RWPE2 (cell line): ENCODE measurements at regions not wholly inside any gene's neighbourhood (a gene's known extent, or its start where the extent isn't known, plus 50 kb on each side); places are given as distances from the start of the nearest gene placed in this dataset.
A peak's percentile ranks its signal among the peaks of the same experiment; 100 is the strongest.

ENCODE experiments used
- ATAC-seq: fragments of 200-7000 bp; cut with Tn5 transposase; 3 replicates; pipeline ENCODE4 v1.9.1; 2021; ENCODE audit warnings: low read depth
- DNase-seq: peaks from one replicate; pipeline ENCODE4 v3.0.0-alpha.2; 2020; ENCODE audit warnings: low spot score
- H3K27ac ChIP-seq: fragments of 450-650 bp; 2 replicates; pipeline ENCODE4 v1.5.1; 2017; ENCODE audit warnings: mild to moderate bottlenecking; ENCODE audit not compliant: poor library complexity, severe bottlenecking
- H3K27me3 ChIP-seq: fragments of 250-450 bp; sonication (Bioruptor Pico); 2 replicates; pipeline ENCODE4 v1.5.1; 2021; ENCODE audit warnings: mild to moderate bottlenecking, moderate library complexity; ENCODE audit not compliant: insufficient read depth, poor library complexity, severe bottlenecking
- H3K36me3 ChIP-seq: fragments of 250-450 bp; sonication (Bioruptor Pico); 2 replicates; pipeline ENCODE4 v1.5.1; 2020; ENCODE audit warnings: low read depth, mild to moderate bottlenecking, moderate library complexity
- H3K4me1 ChIP-seq: fragments of 250-450 bp; sonication (Bioruptor Pico); 2 replicates; pipeline ENCODE4 v1.5.1; 2021; ENCODE audit warnings: mild to moderate bottlenecking, moderate library complexity; ENCODE audit not compliant: insufficient read depth, poor library complexity, severe bottlenecking
- H3K4me3 ChIP-seq: fragments of 250-450 bp; sonication (Bioruptor Pico); 2 replicates; pipeline ENCODE4 v1.5.1; 2021; ENCODE audit warnings: mild to moderate bottlenecking, moderate library complexity; ENCODE audit not compliant: severe bottlenecking
- H3K9me3 ChIP-seq: fragments of 250-450 bp; sonication (Bioruptor Pico); 2 replicates; pipeline ENCODE4 v1.5.1; 2021; ENCODE audit warnings: mild to moderate bottlenecking, moderate library complexity; ENCODE audit not compliant: severe bottlenecking
- TF ChIP-seq, protein P1 (sequence below): fragments of 450-650 bp; IDR thresholded peaks from one replicate; pipeline ENCODE4 v1.5.1; 2017; ENCODE audit warnings: mild to moderate bottlenecking, moderate library complexity; ENCODE audit not compliant: poor library complexity, severe bottlenecking

DNA sequence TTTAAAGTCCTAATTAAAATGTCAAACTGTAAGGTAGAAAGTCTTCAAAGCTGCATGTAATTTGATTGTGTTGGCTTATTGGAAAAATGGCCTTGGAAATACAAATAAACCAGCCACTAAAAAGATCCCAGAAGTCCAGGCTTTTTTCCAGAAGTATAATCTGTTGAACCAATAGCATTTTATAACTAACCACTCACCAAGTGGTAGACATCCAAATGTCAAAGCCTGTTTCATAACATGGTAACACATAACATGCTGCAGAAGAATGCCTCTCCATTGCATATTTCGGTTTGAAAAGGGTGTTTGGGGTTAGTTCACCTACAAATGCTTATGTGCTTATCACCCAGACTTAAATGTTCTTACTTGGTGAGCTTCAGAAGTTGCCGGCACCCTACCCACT, 183.7 kb upstream of the DIO2 start:
- Histone ChIP-seq H3K36me3 (no peaks in the 10 kb centered on the region; the same call in 1 of the 2 replicates), H3K27me3 (no peaks in the 10 kb centered on the region), H3K9me3 (no peaks in the 10 kb centered on the region), H3K4me1 (peaks cover 18% of the 10 kb centered on the region), H3K4me3 (no peak overlapping the region), H3K27ac (no peak overlapping the region)
- no peak for DNase-seq
- TF ChIP-seq, protein P1, sequence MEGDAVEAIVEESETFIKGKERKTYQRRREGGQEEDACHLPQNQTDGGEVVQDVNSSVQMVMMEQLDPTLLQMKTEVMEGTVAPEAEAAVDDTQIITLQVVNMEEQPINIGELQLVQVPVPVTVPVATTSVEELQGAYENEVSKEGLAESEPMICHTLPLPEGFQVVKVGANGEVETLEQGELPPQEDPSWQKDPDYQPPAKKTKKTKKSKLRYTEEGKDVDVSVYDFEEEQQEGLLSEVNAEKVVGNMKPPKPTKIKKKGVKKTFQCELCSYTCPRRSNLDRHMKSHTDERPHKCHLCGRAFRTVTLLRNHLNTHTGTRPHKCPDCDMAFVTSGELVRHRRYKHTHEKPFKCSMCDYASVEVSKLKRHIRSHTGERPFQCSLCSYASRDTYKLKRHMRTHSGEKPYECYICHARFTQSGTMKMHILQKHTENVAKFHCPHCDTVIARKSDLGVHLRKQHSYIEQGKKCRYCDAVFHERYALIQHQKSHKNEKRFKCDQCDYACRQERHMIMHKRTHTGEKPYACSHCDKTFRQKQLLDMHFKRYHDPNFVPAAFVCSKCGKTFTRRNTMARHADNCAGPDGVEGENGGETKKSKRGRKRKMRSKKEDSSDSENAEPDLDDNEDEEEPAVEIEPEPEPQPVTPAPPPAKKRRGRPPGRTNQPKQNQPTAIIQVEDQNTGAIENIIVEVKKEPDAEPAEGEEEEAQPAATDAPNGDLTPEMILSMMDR = no peak
- ATAC-seq = no peak

DNA sequence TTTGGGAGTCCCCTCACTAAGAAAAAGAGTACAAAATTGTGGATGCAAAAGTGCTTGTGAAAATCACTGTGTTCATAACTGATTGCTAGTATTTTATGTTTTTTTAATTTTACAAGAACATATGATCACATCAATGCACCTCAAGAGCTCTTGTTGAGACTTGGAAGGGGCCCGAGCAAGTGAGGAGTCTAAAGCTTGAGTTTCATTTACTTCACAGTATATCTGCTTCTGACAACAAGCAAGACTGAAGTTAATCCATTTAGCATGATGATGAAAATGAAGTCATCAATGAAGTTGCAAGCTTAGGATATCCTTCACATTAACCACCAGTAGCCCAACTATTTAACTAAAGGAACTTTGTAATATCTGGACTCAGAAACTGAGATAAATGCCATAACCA, 182.5 kb upstream of the DIO2 start:
- no peaks in the 10 kb centered on the region; the same call in 1 of the 2 replicates for H3K36me3 ChIP-seq
- peaks cover 30% of the 10 kb centered on the region for H3K4me1 ChIP-seq
- DNase-seq (no peak), ATAC-seq (no peak)
- H3K4me3 ChIP-seq = no peak overlapping the region
- no peaks in the 10 kb centered on the region for H3K27me3 ChIP-seq
- no peak overlapping the region for H3K27ac ChIP-seq
- TF ChIP-seq, protein P1 = no peak
- no peaks in the 10 kb centered on the region for H3K9me3 ChIP-seq

- H3K36me3 ChIP-seq = no peaks in the 10 kb centered on the region; the same call in 1 of the 2 replicates
- ATAC-seq (peak; percentile 93), DNase-seq (no peak)
- no peak overlapping the region for H3K4me3 ChIP-seq
- H3K4me1 ChIP-seq = peaks cover 38% of the 10 kb centered on the region
- peak overlapping the region; percentile 93 for H3K27ac ChIP-seq
- no peaks in the 10 kb centered on the region for H3K27me3 ChIP-seq
- TF ChIP-seq, protein P1 = no peak
- no peaks in the 10 kb centered on the region for H3K9me3 ChIP-seq
These were observed 179.6 kb upstream of the DIO2 start for GRCh38 chr14:80390906-80391305.

DNA sequence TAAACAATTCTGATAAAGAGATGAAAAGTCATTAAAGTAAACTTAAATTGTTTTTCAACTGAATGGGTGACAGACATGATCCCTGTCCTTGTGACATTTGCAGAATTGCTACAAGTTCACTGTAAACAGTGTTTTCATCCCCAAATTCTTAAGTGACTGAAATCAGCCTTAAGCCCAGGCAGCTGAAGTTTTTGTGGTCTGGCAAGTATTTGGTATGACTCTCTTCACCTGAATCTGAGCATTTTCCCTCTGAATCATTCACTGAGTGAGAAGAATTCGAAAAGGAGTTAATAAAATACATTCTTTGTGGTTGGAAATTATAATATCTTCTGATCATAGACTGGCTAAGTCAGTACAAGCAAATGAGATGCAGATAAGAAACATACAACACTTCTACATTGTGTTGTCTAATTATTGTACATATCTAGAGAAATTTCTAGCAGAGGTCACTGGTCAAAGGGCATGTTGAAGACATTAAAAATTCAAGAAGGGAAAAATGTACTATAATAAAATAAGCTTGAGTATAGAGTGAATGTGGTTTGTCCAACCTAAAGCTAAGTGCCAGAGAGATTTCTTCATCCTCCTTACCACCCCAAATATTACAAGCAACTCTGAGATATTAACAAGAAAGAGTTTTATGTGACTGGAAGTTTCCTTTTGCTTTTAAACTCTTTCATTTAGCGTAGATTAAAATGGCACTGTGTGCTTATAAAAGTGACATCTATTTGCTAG, 177.8 kb upstream of the DIO2 start:
- Histone ChIP-seq H3K4me1 (peaks cover 38% of the 10 kb centered on the region), H3K4me3 (no peak overlapping the region), H3K27ac (peak overlapping the region; percentile 93), H3K36me3 (no peaks in the 10 kb centered on the region; the same call in 1 of the 2 replicates), H3K27me3 (no peaks in the 10 kb centered on the region), H3K9me3 (no peaks in the 10 kb centered on the region)
- ATAC-seq (peak; percentile 85), DNase-seq (no peak)
- TF ChIP-seq, protein P1 = no peak

DNA sequence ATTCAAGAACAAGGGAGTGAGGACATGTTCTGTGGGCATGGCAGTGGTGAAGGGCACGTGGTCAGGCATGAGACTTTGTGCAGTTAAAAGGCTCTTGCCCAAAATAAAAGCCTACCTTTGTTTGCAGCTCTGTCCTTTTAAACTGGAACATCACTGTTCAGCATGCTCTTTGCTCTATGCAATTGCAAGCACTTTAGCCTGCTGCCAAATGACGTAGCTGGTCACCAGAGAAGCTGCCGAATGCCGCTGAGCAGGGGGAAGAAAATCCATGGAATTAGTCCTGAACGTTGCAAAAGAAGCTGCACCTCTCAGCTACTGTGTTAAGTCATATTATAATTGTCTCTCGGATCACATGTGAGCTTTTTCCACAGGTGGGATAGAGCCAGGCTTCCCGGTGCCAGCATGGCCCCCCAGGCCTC, 176.3 kb upstream of the DIO2 start:
- TF ChIP-seq, protein P1 = no peak
- H3K36me3 ChIP-seq = no peaks in the 10 kb centered on the region; the same call in 1 of the 2 replicates
- H3K9me3 ChIP-seq = no peaks in the 10 kb centered on the region
- H3K4me1 ChIP-seq = peaks cover 38% of the 10 kb centered on the region
- no peak overlapping the region for H3K4me3 ChIP-seq
- no peaks in the 10 kb centered on the region for H3K27me3 ChIP-seq
- ATAC-seq = no peak
- no peak for DNase-seq
- no peak overlapping the region for H3K27ac ChIP-seq
